ENCODE measurements at regions not wholly inside any gene's neighbourhood (a gene's known extent, or its start where the extent isn't known, plus 50 kb on each side); places are given as distances from the start of the nearest gene placed in this dataset.

GRCh38 chr13:100835695-100836094 is 161.1 kb upstream of the TMTC4 start:
- DNase-seq (ENCODE audit: extremely low spot score in 2 of 2): no peak
- no peak for TF ChIP-seq POLR2A (IDR thresholded peaks at IDR 0.05)
- H3K36me3 ChIP-seq: no peaks in the 10 kb centered on the region
- H3K4me3 ChIP-seq: no peak overlapping the region
- intact Hi-C loops (cut with DNase I): no loop called here
- H3K4me1 ChIP-seq: no peaks in the 10 kb centered on the region
- no peak overlapping the region for H3K27ac ChIP-seq
- H3K27me3 ChIP-seq: no peaks in the 10 kb centered on the region
- H3K9me3 ChIP-seq: no peaks in the 10 kb centered on the region

GRCh38 chr13:100833427-100833826 is 158.8 kb upstream of the TMTC4 start:
- Histone ChIP-seq H3K4me3 (no peak overlapping the region), H3K4me1 (no peaks in the 10 kb centered on the region), H3K36me3 (no peaks in the 10 kb centered on the region), H3K27me3 (no peaks in the 10 kb centered on the region), H3K9me3 (no peaks in the 10 kb centered on the region), H3K27ac (no peak overlapping the region)
- DNase-seq (ENCODE audit: extremely low spot score in 2 of 2): no peak
- TF ChIP-seq POLR2AphosphoS5 (IDR thresholded peaks at IDR 0.05; ENCODE audit: insufficient read depth in 1 of 2, low read depth in 1 of 2): no peak
- no peak for TF ChIP-seq CTCF (IDR thresholded peaks at IDR 0.05)
- TF ChIP-seq POLR2A (IDR thresholded peaks at IDR 0.05): no peak
- intact Hi-C loops (cut with DNase I): no loop called here

GRCh38 chr13:100828226-100828625 is 153.6 kb upstream of the TMTC4 start:
- no peak for DNase-seq (ENCODE audit: extremely low spot score in 2 of 2)
- intact Hi-C loops (cut with DNase I): no loop called here
- Histone ChIP-seq H3K27me3 (no peaks in the 10 kb centered on the region), H3K4me3 (no peak overlapping the region), H3K36me3 (no peaks in the 10 kb centered on the region), H3K27ac (no peak overlapping the region), H3K9me3 (no peaks in the 10 kb centered on the region), H3K4me1 (no peaks in the 10 kb centered on the region)
- TF ChIP-seq POLR2AphosphoS5 (IDR thresholded peaks at IDR 0.05; ENCODE audit: insufficient read depth in 1 of 2, low read depth in 1 of 2): no peak
- no peak for TF ChIP-seq POLR2A (IDR thresholded peaks at IDR 0.05)
- no peak for TF ChIP-seq CTCF (IDR thresholded peaks at IDR 0.05)

- Histone ChIP-seq H3K27me3 (no peaks in the 10 kb centered on the region), H3K9me3 (no peaks in the 10 kb centered on the region), H3K36me3 (no peaks in the 10 kb centered on the region), H3K27ac (no peak overlapping the region), H3K4me3 (no peak overlapping the region), H3K4me1 (no peaks in the 10 kb centered on the region)
- DNase-seq (ENCODE audit: extremely low spot score in 2 of 2): no peak
- intact Hi-C loops (cut with DNase I): no loop called here
- TF ChIP-seq POLR2AphosphoS5 (IDR thresholded peaks at IDR 0.05; ENCODE audit: insufficient read depth in 1 of 2, low read depth in 1 of 2) (no peak), CTCF (IDR thresholded peaks at IDR 0.05) (no peak), POLR2A (IDR thresholded peaks at IDR 0.05) (no peak)
Observed at GRCh38 chr13:100827489-100828176, 153.0 kb upstream of the TMTC4 start.

- no peaks in the 10 kb centered on the region for H3K9me3 ChIP-seq
- no peak overlapping the region for H3K4me3 ChIP-seq
- H3K27ac ChIP-seq: no peak overlapping the region
- no peak for DNase-seq (ENCODE audit: extremely low spot score in 2 of 2)
- TF ChIP-seq POLR2A (IDR thresholded peaks at IDR 0.05) (no peak), POLR2AphosphoS5 (IDR thresholded peaks at IDR 0.05; ENCODE audit: insufficient read depth in 1 of 2, low read depth in 1 of 2) (no peak), CTCF (IDR thresholded peaks at IDR 0.05) (no peak)
- H3K27me3 ChIP-seq: no peaks in the 10 kb centered on the region
- no peaks in the 10 kb centered on the region for H3K4me1 ChIP-seq
- no peaks in the 10 kb centered on the region for H3K36me3 ChIP-seq
- intact Hi-C loops (cut with DNase I): no loop called here
Observed at GRCh38 chr13:100826441-100826840, 151.8 kb upstream of the TMTC4 start.

Data from vagina (tissue), 2 donors.